ENCODE measurements at regions not wholly inside any gene's neighbourhood (a gene's known extent, or its start where the extent isn't known, plus 50 kb on each side); places are given as distances from the start of the nearest gene placed in this dataset.
"Not testable (repeated sequence)": the region's sequence is repeated elsewhere in the genome, so short reads cannot be mapped to it uniquely, and the experiment has no call there.

DNA sequence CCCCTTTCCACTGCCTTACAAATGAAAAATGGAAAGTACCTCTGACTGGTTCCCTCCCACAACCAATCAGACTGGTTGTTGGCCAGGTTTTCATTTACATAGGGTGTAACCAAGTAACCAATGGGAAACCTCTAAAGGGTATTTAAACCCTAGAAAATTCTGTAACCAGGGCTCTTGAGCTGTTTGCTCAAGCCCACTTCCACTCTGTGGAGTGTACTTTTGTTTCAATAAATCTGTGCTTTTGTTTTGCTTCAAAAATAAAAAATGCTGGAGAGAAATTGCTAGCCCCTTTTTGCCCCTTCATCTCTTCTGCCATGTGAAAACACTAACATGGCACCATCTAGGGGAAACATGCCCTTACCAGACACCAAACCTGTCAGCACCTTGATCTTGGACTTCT is 129.5 kb downstream of the AHR start:
- TF ChIP-seq, protein P1, sequence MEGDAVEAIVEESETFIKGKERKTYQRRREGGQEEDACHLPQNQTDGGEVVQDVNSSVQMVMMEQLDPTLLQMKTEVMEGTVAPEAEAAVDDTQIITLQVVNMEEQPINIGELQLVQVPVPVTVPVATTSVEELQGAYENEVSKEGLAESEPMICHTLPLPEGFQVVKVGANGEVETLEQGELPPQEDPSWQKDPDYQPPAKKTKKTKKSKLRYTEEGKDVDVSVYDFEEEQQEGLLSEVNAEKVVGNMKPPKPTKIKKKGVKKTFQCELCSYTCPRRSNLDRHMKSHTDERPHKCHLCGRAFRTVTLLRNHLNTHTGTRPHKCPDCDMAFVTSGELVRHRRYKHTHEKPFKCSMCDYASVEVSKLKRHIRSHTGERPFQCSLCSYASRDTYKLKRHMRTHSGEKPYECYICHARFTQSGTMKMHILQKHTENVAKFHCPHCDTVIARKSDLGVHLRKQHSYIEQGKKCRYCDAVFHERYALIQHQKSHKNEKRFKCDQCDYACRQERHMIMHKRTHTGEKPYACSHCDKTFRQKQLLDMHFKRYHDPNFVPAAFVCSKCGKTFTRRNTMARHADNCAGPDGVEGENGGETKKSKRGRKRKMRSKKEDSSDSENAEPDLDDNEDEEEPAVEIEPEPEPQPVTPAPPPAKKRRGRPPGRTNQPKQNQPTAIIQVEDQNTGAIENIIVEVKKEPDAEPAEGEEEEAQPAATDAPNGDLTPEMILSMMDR (IDR thresholded peaks at IDR 0.05; ENCODE audit: low read depth, low read length): no peak
- no peak for DNase-seq (ENCODE audit: extremely low read depth, low read depth)

- no peak for DNase-seq (ENCODE audit: extremely low read depth, low read depth)
- TF ChIP-seq, protein P1 (IDR thresholded peaks at IDR 0.05; ENCODE audit: low read depth, low read length): no peak
Observed at GRCh38 chr7:17429579-17429978, 131.1 kb downstream of the AHR start.

DNA sequence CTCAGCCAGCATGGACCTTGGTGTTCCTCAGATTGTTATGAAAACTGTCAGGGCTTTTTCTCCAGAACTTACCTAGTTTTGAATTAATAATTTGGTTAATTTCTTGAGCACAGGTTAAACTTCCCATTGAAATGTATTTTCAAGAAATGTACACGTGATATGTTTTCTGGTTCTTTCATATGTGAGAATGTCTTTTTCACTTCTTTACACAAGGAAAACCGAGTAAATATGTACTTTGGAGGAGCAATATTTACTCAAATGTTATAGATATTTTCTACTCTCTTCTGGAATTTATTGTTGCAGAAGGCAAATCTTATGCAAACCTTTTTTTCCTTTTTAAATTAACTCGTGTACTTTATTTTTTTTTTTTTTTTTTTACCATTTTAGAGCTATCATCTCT is 134.3 kb downstream of the AHR start:
- TF ChIP-seq, protein P1 (IDR thresholded peaks at IDR 0.05; ENCODE audit: low read depth, low read length): no peak
- no peak for DNase-seq (ENCODE audit: extremely low read depth, low read depth)

GRCh38 chr7:17434191-17434590 is 135.7 kb downstream of the AHR start:
- TF ChIP-seq, protein P1 (IDR thresholded peaks at IDR 0.05; ENCODE audit: low read depth, low read length): no peak
- no peak for DNase-seq (ENCODE audit: extremely low read depth, low read depth)

DNA sequence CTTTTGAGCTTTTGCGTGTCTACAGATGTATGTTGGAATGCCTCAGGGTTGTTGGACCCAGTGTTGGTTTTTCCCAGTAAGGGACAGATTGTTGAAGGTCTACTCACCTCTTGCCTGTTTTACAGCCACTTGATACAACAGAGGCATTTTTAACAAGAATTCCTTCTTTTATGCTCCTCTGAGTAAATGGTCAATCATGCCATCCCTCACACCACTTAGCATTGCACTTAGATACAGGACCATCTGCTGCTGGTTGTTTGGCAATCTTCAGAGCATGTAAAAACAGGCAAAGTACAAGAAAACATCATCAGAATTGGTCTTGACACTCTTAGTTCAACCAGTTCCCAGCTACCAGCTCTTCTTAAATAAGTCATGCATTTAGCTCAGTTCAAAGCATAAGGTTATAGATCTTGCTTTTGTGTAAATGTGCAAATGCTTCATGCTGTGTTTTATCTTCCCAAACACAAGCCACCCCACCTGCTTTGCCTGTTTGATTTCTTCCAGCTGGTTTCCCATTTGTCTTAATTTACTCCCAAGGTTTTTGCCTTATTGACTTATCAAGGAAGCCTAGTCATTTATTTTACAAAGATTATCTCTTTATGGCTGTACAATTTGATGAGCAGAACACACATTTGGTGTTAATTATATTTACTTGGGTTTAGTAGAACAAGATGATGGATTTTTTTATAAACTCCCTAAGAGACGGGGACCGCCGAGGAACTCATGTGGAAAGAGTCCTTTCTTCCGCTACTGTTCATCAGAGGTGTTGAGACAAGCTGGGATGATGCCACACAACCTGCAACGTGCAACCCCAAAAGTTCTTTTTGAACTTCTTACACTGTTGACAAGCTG is 136.6 kb downstream of the AHR start:
- no peak for DNase-seq (ENCODE audit: extremely low read depth, low read depth)
- TF ChIP-seq, protein P1 (IDR thresholded peaks at IDR 0.05; ENCODE audit: low read depth, low read length): no peak

DNA sequence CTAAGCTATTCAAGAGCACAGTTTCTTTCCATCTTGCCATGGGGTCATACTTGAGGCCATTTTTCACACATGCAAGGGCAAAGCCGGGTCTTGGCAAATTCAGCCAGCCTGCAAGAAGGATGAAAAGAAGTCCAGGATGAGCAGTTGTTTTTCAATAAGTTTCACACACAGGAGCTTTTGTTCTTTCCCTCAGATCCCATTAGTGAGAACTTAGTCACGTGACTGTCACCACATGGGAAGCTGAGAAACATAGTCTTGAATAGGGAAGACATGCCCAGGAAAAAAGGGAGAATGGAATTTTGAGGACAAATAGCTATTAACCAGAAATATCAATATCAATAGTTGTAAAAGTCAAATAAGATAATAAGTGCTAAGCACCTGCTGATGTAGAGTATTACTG is 137.7 kb downstream of the AHR start:
- DNase-seq (ENCODE audit: extremely low read depth, low read depth): no peak
- TF ChIP-seq, protein P1 (IDR thresholded peaks at IDR 0.05; ENCODE audit: low read depth, low read length): no peak

DNA sequence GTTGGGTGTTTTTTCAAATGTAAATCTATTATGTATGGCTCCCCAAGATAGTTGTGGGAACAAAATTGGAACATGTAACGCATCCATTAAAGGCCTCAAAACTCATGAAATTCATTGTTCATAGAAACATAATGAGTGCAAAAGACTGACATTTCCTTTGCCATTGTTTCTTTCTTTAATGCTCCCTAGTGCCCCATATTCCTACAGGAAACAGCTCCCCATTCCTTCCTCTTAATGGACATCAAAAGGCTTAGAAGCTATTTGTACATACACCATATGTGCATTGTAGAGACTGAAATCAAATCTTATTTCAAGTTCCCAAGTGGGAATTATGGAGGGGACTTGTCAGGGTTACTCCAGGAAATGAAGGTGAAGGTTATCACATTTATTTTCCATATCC is 139.1 kb downstream of the AHR start:
- TF ChIP-seq, protein P1 (IDR thresholded peaks at IDR 0.05; ENCODE audit: low read depth, low read length): no peak
- DNase-seq (ENCODE audit: extremely low read depth, low read depth): no peak

- not testable (repeated sequence) for DNase-seq (ENCODE audit: extremely low read depth, low read depth)
Observed at GRCh38 chr7:17440025-17440784, 141.8 kb downstream of the AHR start.
